Mesendoderm (in vitro differentiated cells): ENCODE measurements at regions not wholly inside any gene's neighbourhood (a gene's known extent, or its start where the extent isn't known, plus 50 kb on each side); places are given as distances from the start of the nearest gene placed in this dataset.
A peak's percentile ranks its signal among the peaks of the same experiment; 100 is the strongest.

Experiments
- DNase-seq: peaks from one replicate; pipeline ENCODE4 v3.0.0; 2013
- H2AK5ac ChIP-seq: 2 replicates; pipeline ENCODE4 v1.6.1; 2013; ENCODE audit warnings: low read length, inconsistent platforms
- H2BK120ac ChIP-seq: 2 replicates; pipeline ENCODE4 v1.6.1; 2013; ENCODE audit warnings: low read depth, mild to moderate bottlenecking, low read length, moderate library complexity, mixed read lengths
- H2BK15ac ChIP-seq: replicated peaks from 2 replicates; pipeline ENCODE4 v1.6.1; 2013; ENCODE audit warnings: low read depth, mild to moderate bottlenecking, moderate library complexity
- H2BK5ac ChIP-seq: 2 replicates; pipeline ENCODE4 v1.6.1; 2013; ENCODE audit warnings: low read length, inconsistent platforms
- H3K18ac ChIP-seq: 2 replicates; pipeline ENCODE4 v1.6.1; 2013; ENCODE audit warnings: mild to moderate bottlenecking, low read length, mixed read lengths
- H3K23ac ChIP-seq: one replicate; pipeline ENCODE4 v1.6.1; 2013; ENCODE audit warnings: low read length
- H3K27ac ChIP-seq: 2 replicates; pipeline ENCODE4 v1.5.1; 2013; ENCODE audit warnings: low read depth, mild to moderate bottlenecking, inconsistent platforms, low read length, moderate library complexity
- H3K27me3 ChIP-seq: 2 replicates; pipeline ENCODE4 v1.6.1; 2013; ENCODE audit warnings: low read length, control low read depth, mild to moderate bottlenecking, inconsistent platforms; ENCODE audit not compliant: insufficient read depth, poor library complexity
- H3K36me3 ChIP-seq: 2 replicates; pipeline ENCODE4 v1.6.1; 2013; ENCODE audit warnings: low read length, inconsistent platforms; ENCODE audit not compliant: control insufficient read depth, insufficient read depth
- H3K4ac ChIP-seq: one replicate; pipeline ENCODE4 v1.6.1; 2013; ENCODE audit warnings: low read depth, mild to moderate bottlenecking, low read length, moderate library complexity
- H3K4me1 ChIP-seq: 2 replicates; pipeline ENCODE4 v1.6.1; 2013; ENCODE audit warnings: low read depth, low read length, inconsistent platforms; ENCODE audit not compliant: control insufficient read depth
- H3K4me2 ChIP-seq: 2 replicates; pipeline ENCODE4 v1.6.1; 2013; ENCODE audit warnings: low read length
- H3K4me3 ChIP-seq: 2 replicates; pipeline ENCODE4 v1.5.1; 2013; ENCODE audit warnings: mild to moderate bottlenecking, low read length
- H3K56ac ChIP-seq: one replicate; pipeline ENCODE4 v1.6.1; 2013; ENCODE audit warnings: low read length
- H3K79me1 ChIP-seq: 2 replicates; pipeline ENCODE4 v1.6.1; 2013; ENCODE audit warnings: low read length, inconsistent platforms
- H3K79me2 ChIP-seq: 2 replicates; pipeline ENCODE4 v1.6.1; 2013; ENCODE audit warnings: mild to moderate bottlenecking, low read length; ENCODE audit not compliant: control insufficient read depth, insufficient read depth
- H3K9ac ChIP-seq: 2 replicates; pipeline ENCODE4 v1.6.1; 2013; ENCODE audit warnings: low read length, inconsistent platforms
- H4K5ac ChIP-seq: one replicate; pipeline ENCODE4 v1.6.1; 2013; ENCODE audit warnings: low read length
- H4K8ac ChIP-seq: one replicate; pipeline ENCODE4 v1.6.1; 2013; ENCODE audit warnings: low read depth, mild to moderate bottlenecking, control low read depth, low read length, moderate library complexity
- WGBS: extraction: QIAGEN DNeasy Blood & Tissue Kit; methylation state at CpG from one replicate; pipeline ENCODE4 v1.1.7; 2013; ENCODE audit warnings: low lambda C conversion rate, missing lambda C conversion rate; ENCODE audit not compliant: insufficient coverage; ENCODE audit errors: extremely low coverage; 5-methylcytosine and 5-hydroxymethylcytosine counted together

GRCh38 chr11:83403691-83404389, 117.7 kb upstream of the CCDC90B start:
- Histone ChIP-seq H3K36me3 (no peaks in the 10 kb centered on the region), H3K4ac (no peak overlapping the region), H3K4me2 (no peak overlapping the region), H2BK15ac (no peak overlapping the region), H3K4me1 (peaks cover 3% of the 10 kb centered on the region), H3K56ac (no peak overlapping the region), H3K79me2 (no peaks in the 10 kb centered on the region), H3K18ac (no peak overlapping the region), H2AK5ac (no peak overlapping the region), H3K4me3 (no peak overlapping the region), H3K27me3 (no peaks in the 10 kb centered on the region), H3K27ac (no peak overlapping the region), H2BK5ac (no peak overlapping the region), H3K23ac (no peak overlapping the region), H2BK120ac (no peak overlapping the region), H4K5ac (no peak overlapping the region), H3K79me1 (no peaks in the 10 kb centered on the region), H3K9ac (no peak overlapping the region), H4K8ac (no peak overlapping the region)
- no CpG with 5 or more reads among the region's 7 CpGs for WGBS
- peak; percentile 51 for DNase-seq

- no peak overlapping the region for H3K4me2 ChIP-seq
- H3K36me3 ChIP-seq: no peaks in the 10 kb centered on the region
- H3K23ac ChIP-seq: no peak overlapping the region
- no peak overlapping the region for H3K27ac ChIP-seq
- no peak overlapping the region for H2BK120ac ChIP-seq
- no peak overlapping the region for H3K4ac ChIP-seq
- no peak for DNase-seq
- no peak overlapping the region for H4K5ac ChIP-seq
- no CpG with 5 or more reads among the region's 1 CpG for WGBS
- no peaks in the 10 kb centered on the region for H3K79me1 ChIP-seq
- no peak overlapping the region for H4K8ac ChIP-seq
- no peak overlapping the region for H2BK15ac ChIP-seq
- no peak overlapping the region for H3K9ac ChIP-seq
- no peak overlapping the region for H3K4me3 ChIP-seq
- H3K27me3 ChIP-seq: no peaks in the 10 kb centered on the region
- no peak overlapping the region for H2AK5ac ChIP-seq
- H3K79me2 ChIP-seq: no peaks in the 10 kb centered on the region
- H3K4me1 ChIP-seq: peaks cover 3% of the 10 kb centered on the region
- no peak overlapping the region for H3K18ac ChIP-seq
- H3K56ac ChIP-seq: no peak overlapping the region
- H2BK5ac ChIP-seq: no peak overlapping the region
These were observed 115.5 kb upstream of the CCDC90B start for GRCh38 chr11:83401506-83402225.

- H3K9ac ChIP-seq: no peak overlapping the region
- H4K5ac ChIP-seq: no peak overlapping the region
- no peaks in the 10 kb centered on the region for H3K4me1 ChIP-seq
- H3K56ac ChIP-seq: no peak overlapping the region
- no peak overlapping the region for H3K4me3 ChIP-seq
- no peak overlapping the region for H2BK120ac ChIP-seq
- no CpG with 5 or more reads among the region's 1 CpG for WGBS
- H3K4me2 ChIP-seq: no peak overlapping the region
- H4K8ac ChIP-seq: no peak overlapping the region
- no peak overlapping the region for H3K23ac ChIP-seq
- H3K79me1 ChIP-seq: no peaks in the 10 kb centered on the region
- no peak overlapping the region for H2BK5ac ChIP-seq
- H3K36me3 ChIP-seq: no peaks in the 10 kb centered on the region
- H2AK5ac ChIP-seq: no peak overlapping the region
- no peak overlapping the region for H3K18ac ChIP-seq
- H3K27ac ChIP-seq: no peak overlapping the region
- no peaks in the 10 kb centered on the region for H3K79me2 ChIP-seq
- no peak overlapping the region for H2BK15ac ChIP-seq
- no peak for DNase-seq
- no peak overlapping the region for H3K4ac ChIP-seq
- H3K27me3 ChIP-seq: no peaks in the 10 kb centered on the region
These were observed 108.2 kb upstream of the CCDC90B start for GRCh38 chr11:83394331-83394730.

GRCh38 chr11:83392556-83392955, 106.4 kb upstream of the CCDC90B start:
- Histone ChIP-seq H3K4me2 (no peak overlapping the region), H4K5ac (no peak overlapping the region), H2AK5ac (no peak overlapping the region), H3K9ac (no peak overlapping the region), H3K4ac (no peak overlapping the region), H2BK5ac (no peak overlapping the region), H2BK15ac (no peak overlapping the region), H3K36me3 (no peaks in the 10 kb centered on the region), H3K79me2 (no peaks in the 10 kb centered on the region), H3K4me1 (no peaks in the 10 kb centered on the region), H3K4me3 (no peak overlapping the region), H4K8ac (no peak overlapping the region), H3K23ac (no peak overlapping the region), H3K18ac (no peak overlapping the region), H3K79me1 (no peaks in the 10 kb centered on the region), H3K56ac (no peak overlapping the region), H2BK120ac (no peak overlapping the region), H3K27me3 (no peaks in the 10 kb centered on the region), H3K27ac (no peak overlapping the region)
- DNase-seq: no peak
- WGBS: no CpG with 5 or more reads among the region's 1 CpG

- no peak overlapping the region for H3K4ac ChIP-seq
- no CpG with 5 or more reads among the region's 1 CpG for WGBS
These were observed 103.8 kb upstream of the CCDC90B start for GRCh38 chr11:83389975-83390374.

More at GRCh38 chr11:83389975-83390374, 103.8 kb upstream of the CCDC90B start:
- Histone ChIP-seq H4K5ac (no peak overlapping the region), H3K23ac (no peak overlapping the region), H2BK15ac (no peak overlapping the region), H3K79me1 (no peaks in the 10 kb centered on the region), H3K36me3 (no peaks in the 10 kb centered on the region), H2AK5ac (no peak overlapping the region), H3K4me3 (no peak overlapping the region), H3K4me2 (no peak overlapping the region), H2BK5ac (no peak overlapping the region), H3K27me3 (no peaks in the 10 kb centered on the region), H3K18ac (no peak overlapping the region), H3K79me2 (no peaks in the 10 kb centered on the region), H3K4me1 (no peaks in the 10 kb centered on the region), H3K9ac (no peak overlapping the region), H3K56ac (no peak overlapping the region), H2BK120ac (no peak overlapping the region), H3K27ac (no peak overlapping the region), H4K8ac (no peak overlapping the region)
- no peak for DNase-seq
